Endometrium (tissue), 2 donors: ENCODE measurements at regions not wholly inside any gene's neighbourhood (a gene's known extent, or its start where the extent isn't known, plus 50 kb on each side); places are given as distances from the start of the nearest gene placed in this dataset.
A peak's percentile ranks its signal among the peaks of the same experiment; 100 is the strongest.

Experiments used
- FAIRE-seq: peaks from 2 replicates; lab custom pipeline; 2012; peaks lifted over from hg19 to GRCh38; lab: Jason Lieb, UNC
- donor health status: control.
- donor health status: control.

GRCh38 chr9:80619356-80619755 is 1047.6 kb downstream of the TLE4 start:
- FAIRE-seq = no peak

GRCh38 chr9:80615964-80616363 is 1044.2 kb downstream of the TLE4 start:
- FAIRE-seq = no peak

- no peak for FAIRE-seq
Measured at GRCh38 chr9:80605793-80606192, 1034.0 kb downstream of the TLE4 start.

- FAIRE-seq = peak; percentile 55
Measured at GRCh38 chr9:80605129-80605528, 1033.4 kb downstream of the TLE4 start.

- FAIRE-seq = no peak
Measured at GRCh38 chr9:80602291-80602690, 1030.5 kb downstream of the TLE4 start.

GRCh38 chr9:80596579-80596978 is 1024.8 kb downstream of the TLE4 start:
- no peak for FAIRE-seq

- FAIRE-seq = no peak
Measured at GRCh38 chr9:80595192-80595591, 1023.4 kb downstream of the TLE4 start.

GRCh38 chr9:80592413-80592812 is 1020.6 kb downstream of the TLE4 start:
- no peak for FAIRE-seq

GRCh38 chr9:80586786-80587330 is 1015.1 kb downstream of the TLE4 start:
- peak; percentile 99 for FAIRE-seq

- FAIRE-seq = no peak
Measured at GRCh38 chr9:80571953-80572352, 1000.2 kb downstream of the TLE4 start.

- FAIRE-seq = no peak
Measured at GRCh38 chr9:80569236-80569635, 997.5 kb downstream of the TLE4 start.

GRCh38 chr9:80561526-80561925 is 989.8 kb downstream of the TLE4 start:
- FAIRE-seq = no peak

GRCh38 chr9:80560976-80561375 is 989.2 kb downstream of the TLE4 start:
- no peak for FAIRE-seq

- FAIRE-seq = no peak
Measured at GRCh38 chr9:80557256-80557655, 985.5 kb downstream of the TLE4 start.

GRCh38 chr9:80556631-80557030 is 984.9 kb downstream of the TLE4 start:
- FAIRE-seq = peak; percentile 65

- FAIRE-seq = no peak
Measured at GRCh38 chr9:80555782-80556325, 984.1 kb downstream of the TLE4 start.

GRCh38 chr9:80554856-80555255 is 983.1 kb downstream of the TLE4 start:
- FAIRE-seq = no peak

- FAIRE-seq = no peak
Measured at GRCh38 chr9:80554301-80554700, 982.5 kb downstream of the TLE4 start.

GRCh38 chr9:80552931-80553330 is 981.2 kb downstream of the TLE4 start:
- no peak for FAIRE-seq

- FAIRE-seq = no peak
Measured at GRCh38 chr9:80550181-80550580, 978.4 kb downstream of the TLE4 start.

GRCh38 chr9:80547613-80548012 is 975.8 kb downstream of the TLE4 start:
- FAIRE-seq = no peak

GRCh38 chr9:80540387-80540786 is 968.6 kb downstream of the TLE4 start:
- FAIRE-seq = no peak

- FAIRE-seq = no peak
Measured at GRCh38 chr9:80538976-80539375, 967.2 kb downstream of the TLE4 start.

- no peak for FAIRE-seq
Measured at GRCh38 chr9:80522465-80522864, 950.7 kb downstream of the TLE4 start.

GRCh38 chr9:80521151-80521550 is 949.4 kb downstream of the TLE4 start:
- FAIRE-seq = peak; percentile 21
